MM.1S (cell line): ENCODE measurements at regions not wholly inside any gene's neighbourhood (a gene's known extent, or its start where the extent isn't known, plus 50 kb on each side); places are given as distances from the start of the nearest gene placed in this dataset.

Source experiments
- CTCF ChIP-seq: fragments of 300-600 bp; sonication (generic); IDR thresholded peaks from 2 replicates; pipeline ENCODE4 v1.5.1; 2016; ENCODE audit warnings: antibody characterized with exemption, low read length, mixed read lengths
- EZH2 ChIP-seq: fragments of 300-600 bp; sonication (generic); optimal IDR thresholded peaks from 2 replicates; pipeline ENCODE3; 2017; ENCODE audit warnings: low read depth, mild to moderate bottlenecking, antibody characterized with exemption, low read length, mixed read lengths

- TF ChIP-seq EZH2 = no peak
- TF ChIP-seq CTCF = no peak
These were observed 98.6 kb upstream of the NCK2 start for GRCh38 chr2:105645938-105646773.
